LNCaP clone FGC (cell line): ENCODE measurements at regions not wholly inside any gene's neighbourhood (a gene's known extent, or its start where the extent isn't known, plus 50 kb on each side); places are given as distances from the start of the nearest gene placed in this dataset.

ENCODE experiments used
- DNase-seq: peaks from one replicate; pipeline ENCODE4 v3.0.0-alpha.2; 2011; ENCODE audit warnings: low read depth
- H3K4me3 ChIP-seq: 2 replicates; pipeline ENCODE4 v1.5.1; 2011; ENCODE audit warnings: mild to moderate bottlenecking, low read depth, low read length, control low read depth
- CTCF ChIP-seq: IDR thresholded peaks from 2 replicates; pipeline ENCODE4 v1.5.1; 2012; ENCODE audit warnings: mild to moderate bottlenecking; ENCODE audit not compliant: control insufficient read depth, insufficient read depth; ENCODE audit errors: extremely low read depth

- no peak for TF ChIP-seq CTCF
- no peak for DNase-seq
- H3K4me3 ChIP-seq: no peak overlapping the region
Measured at GRCh38 chr6:167240034-167240541, 51.0 kb upstream of the UNC93A start.
